WTC11 (cell line): ENCODE measurements at regions not wholly inside any gene's neighbourhood (a gene's known extent, or its start where the extent isn't known, plus 50 kb on each side); places are given as distances from the start of the nearest gene placed in this dataset.

Experiments
- ATAC-seq: fragments of 200-7000 bp; cut with Tn5 transposase; 2 replicates; pipeline ENCODE4 v1.10.0; 2021; ENCODE audit warnings: mild to moderate bottlenecking, moderate library complexity
- CTCF ChIA-PET: fragments of 300-600 bp; sonication (Branson Sonifier 250); formaldehyde crosslinking; loops from one replicate; lab custom pipeline; 2021; ENCODE audit warnings: antibody characterized with exemption; lab: Charles Lee
- POLR2A ChIA-PET: fragments of 350-600 bp; sonication (Branson Sonifier 250); formaldehyde crosslinking; loops from one replicate; lab custom pipeline; 2021; ENCODE audit warnings: antibody characterized with exemption; lab: Charles Lee
- DNase-seq: peaks from one replicate; pipeline ENCODE4 v3.0.0; 2021; ENCODE audit warnings: low spot score
- H3K27ac Mint-ChIP-seq: 2 replicates; pipeline ENCODE4 v1.8.0; 2021; ENCODE audit warnings: mixed read lengths
- H3K27me3 Mint-ChIP-seq: 2 replicates; pipeline ENCODE4 v1.8.0; 2021; ENCODE audit warnings: low read depth, mild to moderate bottlenecking, moderate library complexity, mixed read lengths
- H3K36me3 Mint-ChIP-seq: 2 replicates; pipeline ENCODE4 v1.8.0; 2021; ENCODE audit warnings: mixed read lengths
- H3K4me1 Mint-ChIP-seq: 2 replicates; pipeline ENCODE4 v1.8.0; 2022; ENCODE audit warnings: mixed read lengths
- H3K4me3 Mint-ChIP-seq: 2 replicates; pipeline ENCODE4 v1.8.0; 2021; ENCODE audit warnings: mild to moderate bottlenecking, moderate library complexity, mixed read lengths
- H3K9me3 Mint-ChIP-seq: 2 replicates; pipeline ENCODE4 v1.8.0; 2021; ENCODE audit warnings: mixed read lengths
- FOXK1 ChIP-seq: sonication (generic); formaldehyde crosslinking; IDR thresholded peaks from 2 replicates; pipeline ENCODE4 v1.8.0; 2022; ENCODE audit warnings: mild to moderate bottlenecking, moderate library complexity, missing genetic modification reagents
- ZBTB21 ChIP-seq: sonication (generic); formaldehyde crosslinking; IDR thresholded peaks from 2 replicates; pipeline ENCODE4 v1.8.1; 2023; ENCODE audit warnings: mild to moderate bottlenecking, missing genetic modification reagents, borderline replicate concordance
- ZNF121 ChIP-seq: sonication (generic); formaldehyde crosslinking; IDR thresholded peaks from 2 replicates; pipeline ENCODE4 v1.8.0; 2023; ENCODE audit warnings: missing genetic modification reagents
- ZNF396 ChIP-seq: fragments of 250-450 bp; sonication (Bioruptor Pico); IDR thresholded peaks from 2 replicates; pipeline ENCODE4 v1.8.0; 2021; ENCODE audit warnings: mild to moderate bottlenecking, moderate library complexity, borderline replicate concordance
- TF ChIP-seq, protein P1 (sequence below): sonication (generic); formaldehyde crosslinking; IDR thresholded peaks from 2 replicates; pipeline ENCODE4 v1.8.0; 2023; ENCODE audit warnings: missing genetic modification reagents
- TF ChIP-seq, protein P2 (sequence below): sonication (generic); formaldehyde crosslinking; IDR thresholded peaks from 2 replicates; pipeline ENCODE4 v1.8.1; 2022; ENCODE audit warnings: mild to moderate bottlenecking, missing genetic modification reagents, moderate library complexity, borderline replicate concordance
- TF ChIP-seq, protein P3 (sequence below): sonication (generic); formaldehyde crosslinking; IDR thresholded peaks from 2 replicates; pipeline ENCODE4 v1.8.1; 2023; ENCODE audit warnings: mild to moderate bottlenecking, moderate library complexity, missing genetic modification reagents
- TF ChIP-seq, protein P4 (sequence below): sonication (generic); formaldehyde crosslinking; IDR thresholded peaks from 2 replicates; pipeline ENCODE4 v1.8.1; 2023; ENCODE audit warnings: mild to moderate bottlenecking, missing genetic modification reagents, moderate library complexity
- TF ChIP-seq, protein P5 (sequence below): sonication (generic); formaldehyde crosslinking; IDR thresholded peaks from 2 replicates; pipeline ENCODE4 v1.8.1; 2022; ENCODE audit warnings: mild to moderate bottlenecking, moderate library complexity, missing genetic modification reagents
- TF ChIP-seq, protein P6 (sequence below): sonication (generic); formaldehyde crosslinking; IDR thresholded peaks from 2 replicates; pipeline ENCODE4 v1.8.0; 2023; ENCODE audit warnings: mild to moderate bottlenecking, missing genetic modification reagents
- TF ChIP-seq, protein P7 (sequence below): sonication (generic); formaldehyde crosslinking; IDR thresholded peaks from 2 replicates; pipeline ENCODE4 v1.8.1; 2023; ENCODE audit warnings: mild to moderate bottlenecking, missing genetic modification reagents

DNA sequence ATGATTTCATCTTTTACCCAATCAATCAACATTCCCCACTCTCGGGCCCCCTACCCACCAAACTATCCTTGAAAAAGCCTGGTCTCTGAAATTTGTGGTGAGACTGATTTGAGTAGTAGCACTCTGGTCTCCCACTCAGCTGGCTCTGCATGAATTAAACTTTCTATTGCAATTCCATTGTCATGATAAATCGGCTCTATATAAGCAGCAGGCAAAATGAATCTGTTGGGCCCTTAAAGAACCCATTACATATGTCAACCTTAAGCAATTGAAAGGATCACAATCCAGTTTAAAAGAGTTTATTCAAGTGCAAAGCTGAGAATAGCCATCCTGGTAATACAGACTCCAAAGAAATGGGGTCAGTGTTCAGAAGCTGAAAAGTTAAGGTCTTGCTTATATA, 68.2 kb downstream of the NEURL3 start:
- no peak for TF ChIP-seq ZNF121 (CRISPR knock-in tag)
- TF ChIP-seq ZNF396 (CRISPR knock-in tag): no peak
- no peak for TF ChIP-seq ZBTB21 (CRISPR knock-in tag)
- peak overlapping the region; percentile 83 for H3K27ac Mint-ChIP-seq
- peaks cover 30% of the 10 kb centered on the region for H3K4me1 Mint-ChIP-seq
- H3K27me3 Mint-ChIP-seq: peaks cover 42% of the 10 kb centered on the region
- peaks cover 44% of the 10 kb centered on the region for H3K9me3 Mint-ChIP-seq
- DNase-seq: no peak
- peaks cover 45% of the 10 kb centered on the region for H3K36me3 Mint-ChIP-seq
- peak; percentile 60 for ATAC-seq
- CTCF ChIA-PET: interaction anchor here (1.1 to 1.5 kb wide), 2 partner anchors 28 to 30 kb away, joined by 3 to 4 read pairs; no protein-coding TSS in a partner anchor
- POLR2A ChIA-PET: no interaction called here
- peak overlapping the region; percentile 20; the same call in 1 of the 2 replicates for H3K4me3 Mint-ChIP-seq

DNA sequence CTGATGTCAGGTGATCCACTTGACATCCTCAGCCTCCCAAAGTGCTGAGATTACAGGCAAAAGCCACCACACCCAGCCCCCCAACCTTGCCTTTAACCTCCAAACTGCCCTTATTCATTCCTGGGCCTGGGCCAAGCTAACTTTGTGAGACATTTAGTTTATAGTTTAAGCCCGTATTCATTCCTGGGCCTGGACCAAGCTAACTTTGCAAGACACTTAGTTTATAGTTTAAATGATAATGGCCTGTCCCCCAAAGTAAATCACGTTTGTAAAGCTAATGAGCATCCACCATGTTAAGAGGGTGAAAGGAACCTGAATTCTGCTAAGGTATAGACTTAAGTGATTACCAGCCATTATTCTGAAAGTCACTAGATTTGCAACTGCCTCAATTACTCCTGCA, 68.7 kb downstream of the NEURL3 start:
- DNase-seq: no peak
- Mint-ChIP-seq H3K36me3 (peaks cover 45% of the 10 kb centered on the region), H3K27ac (peak overlapping the region; percentile 83), H3K4me3 (peak overlapping the region; percentile 20), H3K27me3 (peaks cover 36% of the 10 kb centered on the region), H3K4me1 (peaks cover 31% of the 10 kb centered on the region), H3K9me3 (peaks cover 45% of the 10 kb centered on the region)
- peak; percentile 61 for ATAC-seq
- CTCF ChIA-PET: interaction anchor here (0.8 to 1.5 kb wide), 3 partner anchors 28 to 73 kb away, joined by 3 to 4 read pairs (median 3); no protein-coding TSS in a partner anchor
- TF ChIP-seq, protein P1, sequence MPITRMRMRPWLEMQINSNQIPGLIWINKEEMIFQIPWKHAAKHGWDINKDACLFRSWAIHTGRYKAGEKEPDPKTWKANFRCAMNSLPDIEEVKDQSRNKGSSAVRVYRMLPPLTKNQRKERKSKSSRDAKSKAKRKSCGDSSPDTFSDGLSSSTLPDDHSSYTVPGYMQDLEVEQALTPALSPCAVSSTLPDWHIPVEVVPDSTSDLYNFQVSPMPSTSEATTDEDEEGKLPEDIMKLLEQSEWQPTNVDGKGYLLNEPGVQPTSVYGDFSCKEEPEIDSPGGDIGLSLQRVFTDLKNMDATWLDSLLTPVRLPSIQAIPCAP (CRISPR knock-in tag): no peak
- TF ChIP-seq, protein P2, sequence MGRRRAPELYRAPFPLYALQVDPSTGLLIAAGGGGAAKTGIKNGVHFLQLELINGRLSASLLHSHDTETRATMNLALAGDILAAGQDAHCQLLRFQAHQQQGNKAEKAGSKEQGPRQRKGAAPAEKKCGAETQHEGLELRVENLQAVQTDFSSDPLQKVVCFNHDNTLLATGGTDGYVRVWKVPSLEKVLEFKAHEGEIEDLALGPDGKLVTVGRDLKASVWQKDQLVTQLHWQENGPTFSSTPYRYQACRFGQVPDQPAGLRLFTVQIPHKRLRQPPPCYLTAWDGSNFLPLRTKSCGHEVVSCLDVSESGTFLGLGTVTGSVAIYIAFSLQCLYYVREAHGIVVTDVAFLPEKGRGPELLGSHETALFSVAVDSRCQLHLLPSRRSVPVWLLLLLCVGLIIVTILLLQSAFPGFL (CRISPR knock-in tag): no peak
- TF ChIP-seq, protein P3, sequence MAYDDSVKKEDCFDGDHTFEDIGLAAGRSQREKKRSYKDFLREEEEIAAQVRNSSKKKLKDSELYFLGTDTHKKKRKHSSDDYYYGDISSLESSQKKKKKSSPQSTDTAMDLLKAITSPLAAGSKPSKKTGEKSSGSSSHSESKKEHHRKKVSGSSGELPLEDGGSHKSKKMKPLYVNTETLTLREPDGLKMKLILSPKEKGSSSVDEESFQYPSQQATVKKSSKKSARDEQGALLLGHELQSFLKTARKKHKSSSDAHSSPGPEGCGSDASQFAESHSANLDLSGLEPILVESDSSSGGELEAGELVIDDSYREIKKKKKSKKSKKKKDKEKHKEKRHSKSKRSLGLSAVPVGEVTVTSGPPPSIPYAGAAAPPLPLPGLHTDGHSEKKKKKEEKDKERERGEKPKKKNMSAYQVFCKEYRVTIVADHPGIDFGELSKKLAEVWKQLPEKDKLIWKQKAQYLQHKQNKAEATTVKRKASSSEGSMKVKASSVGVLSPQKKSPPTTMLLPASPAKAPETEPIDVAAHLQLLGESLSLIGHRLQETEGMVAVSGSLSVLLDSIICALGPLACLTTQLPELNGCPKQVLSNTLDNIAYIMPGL (CRISPR knock-in tag): no peak
- TF ChIP-seq FOXK1 (CRISPR knock-in tag): no peak
- TF ChIP-seq, protein P4, sequence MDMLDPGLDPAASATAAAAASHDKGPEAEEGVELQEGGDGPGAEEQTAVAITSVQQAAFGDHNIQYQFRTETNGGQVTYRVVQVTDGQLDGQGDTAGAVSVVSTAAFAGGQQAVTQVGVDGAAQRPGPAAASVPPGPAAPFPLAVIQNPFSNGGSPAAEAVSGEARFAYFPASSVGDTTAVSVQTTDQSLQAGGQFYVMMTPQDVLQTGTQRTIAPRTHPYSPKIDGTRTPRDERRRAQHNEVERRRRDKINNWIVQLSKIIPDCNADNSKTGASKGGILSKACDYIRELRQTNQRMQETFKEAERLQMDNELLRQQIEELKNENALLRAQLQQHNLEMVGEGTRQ (CRISPR knock-in tag): 0 out of 2 replicates have a peak, but pooled peaks have one; percentile 26
- TF ChIP-seq, protein P5, sequence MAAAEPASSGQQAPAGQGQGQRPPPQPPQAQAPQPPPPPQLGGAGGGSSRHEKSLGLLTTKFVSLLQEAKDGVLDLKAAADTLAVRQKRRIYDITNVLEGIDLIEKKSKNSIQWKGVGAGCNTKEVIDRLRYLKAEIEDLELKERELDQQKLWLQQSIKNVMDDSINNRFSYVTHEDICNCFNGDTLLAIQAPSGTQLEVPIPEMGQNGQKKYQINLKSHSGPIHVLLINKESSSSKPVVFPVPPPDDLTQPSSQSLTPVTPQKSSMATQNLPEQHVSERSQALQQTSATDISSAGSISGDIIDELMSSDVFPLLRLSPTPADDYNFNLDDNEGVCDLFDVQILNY (CRISPR knock-in tag): no peak
- TF ChIP-seq, protein P6, sequence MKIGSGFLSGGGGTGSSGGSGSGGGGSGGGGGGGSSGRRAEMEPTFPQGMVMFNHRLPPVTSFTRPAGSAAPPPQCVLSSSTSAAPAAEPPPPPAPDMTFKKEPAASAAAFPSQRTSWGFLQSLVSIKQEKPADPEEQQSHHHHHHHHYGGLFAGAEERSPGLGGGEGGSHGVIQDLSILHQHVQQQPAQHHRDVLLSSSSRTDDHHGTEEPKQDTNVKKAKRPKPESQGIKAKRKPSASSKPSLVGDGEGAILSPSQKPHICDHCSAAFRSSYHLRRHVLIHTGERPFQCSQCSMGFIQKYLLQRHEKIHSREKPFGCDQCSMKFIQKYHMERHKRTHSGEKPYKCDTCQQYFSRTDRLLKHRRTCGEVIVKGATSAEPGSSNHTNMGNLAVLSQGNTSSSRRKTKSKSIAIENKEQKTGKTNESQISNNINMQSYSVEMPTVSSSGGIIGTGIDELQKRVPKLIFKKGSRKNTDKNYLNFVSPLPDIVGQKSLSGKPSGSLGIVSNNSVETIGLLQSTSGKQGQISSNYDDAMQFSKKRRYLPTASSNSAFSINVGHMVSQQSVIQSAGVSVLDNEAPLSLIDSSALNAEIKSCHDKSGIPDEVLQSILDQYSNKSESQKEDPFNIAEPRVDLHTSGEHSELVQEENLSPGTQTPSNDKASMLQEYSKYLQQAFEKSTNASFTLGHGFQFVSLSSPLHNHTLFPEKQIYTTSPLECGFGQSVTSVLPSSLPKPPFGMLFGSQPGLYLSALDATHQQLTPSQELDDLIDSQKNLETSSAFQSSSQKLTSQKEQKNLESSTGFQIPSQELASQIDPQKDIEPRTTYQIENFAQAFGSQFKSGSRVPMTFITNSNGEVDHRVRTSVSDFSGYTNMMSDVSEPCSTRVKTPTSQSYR (CRISPR knock-in tag): no peak
- TF ChIP-seq, protein P7, sequence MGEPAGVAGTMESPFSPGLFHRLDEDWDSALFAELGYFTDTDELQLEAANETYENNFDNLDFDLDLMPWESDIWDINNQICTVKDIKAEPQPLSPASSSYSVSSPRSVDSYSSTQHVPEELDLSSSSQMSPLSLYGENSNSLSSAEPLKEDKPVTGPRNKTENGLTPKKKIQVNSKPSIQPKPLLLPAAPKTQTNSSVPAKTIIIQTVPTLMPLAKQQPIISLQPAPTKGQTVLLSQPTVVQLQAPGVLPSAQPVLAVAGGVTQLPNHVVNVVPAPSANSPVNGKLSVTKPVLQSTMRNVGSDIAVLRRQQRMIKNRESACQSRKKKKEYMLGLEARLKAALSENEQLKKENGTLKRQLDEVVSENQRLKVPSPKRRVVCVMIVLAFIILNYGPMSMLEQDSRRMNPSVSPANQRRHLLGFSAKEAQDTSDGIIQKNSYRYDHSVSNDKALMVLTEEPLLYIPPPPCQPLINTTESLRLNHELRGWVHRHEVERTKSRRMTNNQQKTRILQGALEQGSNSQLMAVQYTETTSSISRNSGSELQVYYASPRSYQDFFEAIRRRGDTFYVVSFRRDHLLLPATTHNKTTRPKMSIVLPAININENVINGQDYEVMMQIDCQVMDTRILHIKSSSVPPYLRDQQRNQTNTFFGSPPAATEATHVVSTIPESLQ (CRISPR knock-in tag): no peak
- POLR2A ChIA-PET: interaction anchor here (0.7 kb wide), 1 partner anchor 27 kb away, joined by 3 read pairs; no protein-coding TSS in a partner anchor
